Fibroblast of mammary gland (primary cell): ENCODE measurements at regions not wholly inside any gene's neighbourhood (a gene's known extent, or its start where the extent isn't known, plus 50 kb on each side); places are given as distances from the start of the nearest gene placed in this dataset.

Experiments used
- DNase-seq: peaks from one replicate; pipeline ENCODE4 v3.0.0-alpha.2; 2010; ENCODE audit warnings: low read depth
- H3K4me3 ChIP-seq: 2 replicates; pipeline ENCODE4 v1.5.1; 2011; ENCODE audit warnings: low read depth, mild to moderate bottlenecking, low read length, moderate library complexity; ENCODE audit not compliant: control insufficient read depth
- CTCF ChIP-seq: conservative IDR thresholded peaks from 2 replicates; pipeline ENCODE4 v1.5.1; 2011; ENCODE audit warnings: low read depth, low read length, inconsistent platforms; ENCODE audit not compliant: control insufficient read depth, insufficient read depth

- DNase-seq = no peak
- TF ChIP-seq CTCF = no peak
- no peak overlapping the region for H3K4me3 ChIP-seq
Observed at GRCh38 chr6:111979633-111980032, 74.3 kb upstream of the CCN6 start.

- DNase-seq = peak; percentile 65
- TF ChIP-seq CTCF = no peak
- H3K4me3 ChIP-seq = no peak overlapping the region
Observed at GRCh38 chr6:111980143-111980542, 73.8 kb upstream of the CCN6 start.

- DNase-seq = peak; percentile 63
- no peak for TF ChIP-seq CTCF
- H3K4me3 ChIP-seq = no peak overlapping the region
Observed at GRCh38 chr6:111980971-111981840, 72.7 kb upstream of the CCN6 start.

GRCh38 chr6:111982681-111983080, 71.2 kb upstream of the CCN6 start:
- no peak for DNase-seq
- no peak overlapping the region for H3K4me3 ChIP-seq
- TF ChIP-seq CTCF = no peak

- no peak overlapping the region for H3K4me3 ChIP-seq
- TF ChIP-seq CTCF = no peak
- DNase-seq = no peak
Observed at GRCh38 chr6:111983193-111983592, 70.7 kb upstream of the CCN6 start.

- no peak for TF ChIP-seq CTCF
- DNase-seq = no peak
- no peak overlapping the region for H3K4me3 ChIP-seq
Observed at GRCh38 chr6:111984081-111984480, 69.8 kb upstream of the CCN6 start.
